Immature natural killer cell (primary cell): ENCODE measurements at regions not wholly inside any gene's neighbourhood (a gene's known extent, or its start where the extent isn't known, plus 50 kb on each side); places are given as distances from the start of the nearest gene placed in this dataset.
"Not testable (repeated sequence)": the region's sequence is repeated elsewhere in the genome, so short reads cannot be mapped to it uniquely, and the experiment has no call there.

ENCODE experiments used
- DNase-seq, 3 donors: peaks; one replicate each; pipeline ENCODE4 v3.0.0; 2022; ENCODE audit warnings: mixed read lengths in 1 of 3
- H3K27ac Mint-ChIP-seq, 6 donors: one replicate each; pipeline ENCODE4 v1.8.0; 2020; ENCODE audit warnings: mixed read lengths in 6 of 6, mild to moderate bottlenecking in 5 of 6, inconsistent platforms in 4 of 6, moderate library complexity in 3 of 6
- H3K27me3 Mint-ChIP-seq, 3 donors: one replicate each; pipeline ENCODE4 v1.8.0; 2020 to 2021; ENCODE audit warnings: low read depth in 3 of 3, mild to moderate bottlenecking in 3 of 3, mixed read lengths in 3 of 3, moderate library complexity in 3 of 3, inconsistent platforms in 1 of 3
- H3K36me3 Mint-ChIP-seq, 3 donors: one replicate each; pipeline ENCODE4 v1.8.0; 2020; ENCODE audit warnings: mixed read lengths in 3 of 3, inconsistent platforms in 2 of 3, mild to moderate bottlenecking in 2 of 3
- H3K4me1 Mint-ChIP-seq, 2 donors: one replicate each; pipeline ENCODE4 v1.8.0; 2020; ENCODE audit warnings: inconsistent platforms in 2 of 2, mild to moderate bottlenecking in 2 of 2, mixed read lengths in 2 of 2, moderate library complexity in 1 of 2
- H3K4me3 Mint-ChIP-seq, 5 donors: one replicate each; pipeline ENCODE4 v1.8.0; 2020; ENCODE audit warnings: mild to moderate bottlenecking in 5 of 5, mixed read lengths in 5 of 5, inconsistent platforms in 3 of 5, moderate library complexity in 3 of 5
- H3K9me3 Mint-ChIP-seq, 6 donors: one replicate each; pipeline ENCODE4 v1.8.0; 2020; ENCODE audit warnings: mild to moderate bottlenecking in 6 of 6, mixed read lengths in 6 of 6, inconsistent platforms in 4 of 6, moderate library complexity in 3 of 6

DNA sequence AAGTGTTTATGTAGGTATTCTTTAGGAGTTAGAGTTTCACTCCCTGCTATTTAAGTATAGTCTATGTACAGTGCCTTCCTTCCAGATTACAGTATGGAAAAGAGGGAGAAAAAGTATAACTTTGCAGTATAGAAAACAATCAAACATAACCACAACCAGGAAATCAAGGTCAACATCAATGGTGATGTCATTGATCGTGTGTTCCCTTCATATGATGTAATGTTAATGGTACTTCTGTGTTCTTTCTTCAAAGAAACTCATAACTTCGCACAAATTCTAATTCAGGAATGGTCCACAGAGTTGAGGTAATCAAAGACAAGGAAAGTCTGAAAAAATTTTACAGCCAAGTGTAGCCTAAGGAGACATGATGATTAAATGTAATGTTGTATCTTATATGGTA lies 961.1 kb upstream of the EDIL3 start:
- H3K36me3 Mint-ChIP-seq = no peaks in the 10 kb centered on the region

DNA sequence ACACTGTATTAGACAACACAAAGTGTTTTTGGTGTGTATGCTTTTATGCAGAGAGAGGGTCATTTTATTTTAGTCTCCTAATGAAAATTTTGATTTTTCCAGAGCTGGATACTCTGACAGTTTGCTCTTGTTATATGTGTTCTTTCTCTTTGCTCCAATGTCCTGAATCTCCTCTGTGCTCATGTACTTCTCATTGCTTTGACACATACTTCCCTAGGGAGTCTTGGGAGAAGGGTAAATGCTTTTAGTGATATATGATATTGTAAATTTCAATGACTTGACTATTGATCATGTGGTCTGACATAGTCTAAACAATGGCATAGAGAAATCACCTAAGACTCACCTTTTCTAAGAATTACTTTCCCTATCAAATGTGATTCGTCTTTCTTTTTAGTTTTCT lies 972.6 kb upstream of the EDIL3 start:
- Mint-ChIP-seq H3K27ac (no peak overlapping the region), H3K9me3 (peaks cover 2 to 20% (median 10%) of the 10 kb centered on the region in 6 donors), H3K4me1 (no peaks in the 10 kb centered on the region), H3K27me3 (peaks cover 0 to 2% (median 0%) of the 10 kb centered on the region in 3 donors), H3K36me3 (no peaks in the 10 kb centered on the region), H3K4me3 (no peak overlapping the region)
- DNase-seq = no peak

More for the DNA sequence above, 961.1 kb upstream of the EDIL3 start:
- Mint-ChIP-seq H3K27me3 (peaks cover 0 to 2% (median 0%) of the 10 kb centered on the region in 3 donors), H3K27ac (no peak overlapping the region), H3K9me3 (peaks cover 4 to 36% (median 21%) of the 10 kb centered on the region in 6 donors), H3K4me1 (no peaks in the 10 kb centered on the region), H3K4me3 (no peak overlapping the region)
- DNase-seq = no peak

DNA sequence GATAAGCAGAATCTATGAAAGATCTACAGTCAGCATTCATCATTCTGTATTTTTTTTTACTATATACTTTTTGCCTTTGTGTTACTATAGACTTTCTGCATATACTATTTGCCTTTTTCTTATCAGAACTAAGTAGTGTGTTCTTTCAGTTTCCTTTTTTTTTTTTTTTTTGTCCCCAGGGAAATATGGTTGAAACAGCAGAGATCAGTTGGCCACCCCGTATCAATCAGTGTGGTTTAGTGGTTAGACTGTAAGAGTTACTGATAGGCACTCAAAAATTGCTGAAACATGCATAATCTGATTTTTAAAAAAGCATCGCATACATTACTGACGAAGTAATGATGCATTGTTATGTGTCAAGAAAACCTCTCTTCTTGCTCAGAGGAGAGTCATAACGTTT lies 990.8 kb upstream of the EDIL3 start:
- no peak for DNase-seq
- H3K27me3 Mint-ChIP-seq = no peaks in the 10 kb centered on the region
- H3K27ac Mint-ChIP-seq = no peak overlapping the region
- H3K36me3 Mint-ChIP-seq = no peaks in the 10 kb centered on the region
- H3K4me3 Mint-ChIP-seq = no peak overlapping the region
- peaks cover 2 to 17% (median 9%) of the 10 kb centered on the region in 6 donors for H3K9me3 Mint-ChIP-seq
- no peaks in the 10 kb centered on the region for H3K4me1 Mint-ChIP-seq

DNA sequence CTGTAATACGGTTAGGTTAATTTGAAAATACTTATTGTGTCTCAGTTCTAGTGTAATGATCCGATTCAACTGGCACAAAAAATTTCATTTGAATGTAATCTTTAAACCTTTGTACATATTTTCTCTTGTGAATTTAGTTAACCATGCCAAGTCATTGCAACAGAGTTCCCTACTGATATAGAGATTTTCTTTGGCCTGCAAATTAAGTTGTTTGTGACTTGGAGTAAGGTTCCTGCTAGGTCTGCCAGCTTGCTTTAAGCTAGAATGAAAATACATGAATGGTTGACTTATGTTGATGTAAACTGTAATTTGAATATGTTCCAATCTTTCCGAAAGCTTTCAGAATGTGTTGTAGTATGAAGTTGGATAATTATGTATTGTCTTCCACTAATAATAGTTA lies 1004.1 kb upstream of the EDIL3 start:
- H3K36me3 Mint-ChIP-seq = no peaks in the 10 kb centered on the region
- no peak overlapping the region for H3K27ac Mint-ChIP-seq
- peaks cover 0 to 1% (median 0%) of the 10 kb centered on the region in 3 donors for H3K27me3 Mint-ChIP-seq
- no peak for DNase-seq
- peaks cover 4 to 36% (median 22%) of the 10 kb centered on the region in 6 donors for H3K9me3 Mint-ChIP-seq
- no peaks in the 10 kb centered on the region for H3K4me1 Mint-ChIP-seq
- no peak overlapping the region for H3K4me3 Mint-ChIP-seq

DNA sequence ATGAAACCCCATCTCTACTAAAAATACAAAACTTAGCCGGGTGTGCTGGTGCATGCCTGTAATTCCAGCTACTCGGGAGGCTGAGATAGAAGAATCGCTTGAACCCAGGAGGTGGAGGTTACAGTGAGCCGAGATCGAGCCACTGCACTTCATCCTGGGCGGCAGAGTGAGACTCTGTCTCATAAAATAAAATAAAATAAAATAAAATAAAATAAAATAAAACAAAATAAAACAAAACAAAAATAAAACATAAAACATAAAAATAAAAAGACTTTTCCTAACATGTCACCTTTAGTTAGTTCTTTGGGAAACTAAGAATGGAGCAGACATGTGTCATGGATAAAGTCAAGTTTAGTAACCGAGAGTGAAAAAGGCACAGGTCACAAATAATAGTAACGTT lies 1007.6 kb upstream of the EDIL3 start:
- not testable (repeated sequence) for H3K4me1 Mint-ChIP-seq, H3K4me3 Mint-ChIP-seq, H3K36me3 Mint-ChIP-seq

DNA sequence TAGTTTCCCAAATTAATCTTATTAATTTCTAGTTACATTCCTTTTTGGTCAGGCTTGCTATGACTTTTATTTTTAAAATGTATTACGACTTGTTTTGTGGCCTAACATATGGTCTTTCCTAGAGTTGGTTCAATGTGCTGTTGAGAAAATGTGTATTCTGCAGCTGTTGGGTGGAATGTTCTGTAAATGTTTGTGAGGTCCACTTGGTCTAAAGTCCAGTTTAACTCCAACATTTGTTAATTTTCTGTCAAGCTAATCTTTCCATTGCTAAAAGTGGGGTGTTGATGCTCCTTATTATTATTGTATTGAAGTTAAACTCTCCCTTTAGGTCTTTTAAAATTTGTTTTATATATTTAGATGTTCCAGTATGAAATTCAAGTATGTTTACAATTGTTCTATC lies 1010.8 kb upstream of the EDIL3 start:
- Mint-ChIP-seq H3K36me3 (peaks cover 0 to 4% (median 0%) of the 10 kb centered on the region in 3 donors), H3K4me1 (no peaks in the 10 kb centered on the region), H3K4me3 (no peak overlapping the region), H3K27ac (no peak overlapping the region), H3K27me3 (peaks cover 0 to under 1% (median 0%) of the 10 kb centered on the region in 3 donors), H3K9me3 (peaks cover 9 to 32% (median 17%) of the 10 kb centered on the region in 6 donors)
- DNase-seq = no peak

More for the DNA sequence above, 1007.6 kb upstream of the EDIL3 start:
- not testable (repeated sequence) for DNase-seq, H3K27ac Mint-ChIP-seq, H3K27me3 Mint-ChIP-seq
- H3K9me3 Mint-ChIP-seq = peaks cover 4 to 26% (median 9%) of the 10 kb centered on the region in 6 donors

DNA sequence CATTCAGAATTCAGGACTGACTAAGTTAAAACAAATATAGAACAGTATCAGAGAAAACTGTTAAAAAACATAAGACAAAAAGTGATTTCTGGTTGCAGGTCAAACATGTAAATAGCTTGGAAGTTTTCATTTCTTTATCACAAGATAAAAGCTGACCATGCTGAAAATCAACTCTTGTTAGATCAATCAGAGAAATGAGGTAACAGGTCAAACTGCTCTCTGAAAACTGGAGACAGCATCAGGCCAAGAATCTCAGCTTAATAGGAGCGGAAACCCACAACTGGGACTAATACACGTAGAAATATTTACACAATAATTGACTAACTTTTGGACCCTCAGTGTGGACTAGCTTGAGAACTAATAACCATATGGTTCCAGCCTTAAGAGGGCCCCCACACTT lies 1012.8 kb upstream of the EDIL3 start:
- H3K4me3 Mint-ChIP-seq = no peak overlapping the region
- no peak overlapping the region for H3K27ac Mint-ChIP-seq
- peaks cover 0 to 4% (median 0%) of the 10 kb centered on the region in 3 donors for H3K36me3 Mint-ChIP-seq
- H3K9me3 Mint-ChIP-seq = peaks cover 11 to 33% (median 15%) of the 10 kb centered on the region in 6 donors
- H3K4me1 Mint-ChIP-seq = no peaks in the 10 kb centered on the region
- no peak for DNase-seq
- peaks cover 0 to 4% (median 0%) of the 10 kb centered on the region in 3 donors for H3K27me3 Mint-ChIP-seq

DNA sequence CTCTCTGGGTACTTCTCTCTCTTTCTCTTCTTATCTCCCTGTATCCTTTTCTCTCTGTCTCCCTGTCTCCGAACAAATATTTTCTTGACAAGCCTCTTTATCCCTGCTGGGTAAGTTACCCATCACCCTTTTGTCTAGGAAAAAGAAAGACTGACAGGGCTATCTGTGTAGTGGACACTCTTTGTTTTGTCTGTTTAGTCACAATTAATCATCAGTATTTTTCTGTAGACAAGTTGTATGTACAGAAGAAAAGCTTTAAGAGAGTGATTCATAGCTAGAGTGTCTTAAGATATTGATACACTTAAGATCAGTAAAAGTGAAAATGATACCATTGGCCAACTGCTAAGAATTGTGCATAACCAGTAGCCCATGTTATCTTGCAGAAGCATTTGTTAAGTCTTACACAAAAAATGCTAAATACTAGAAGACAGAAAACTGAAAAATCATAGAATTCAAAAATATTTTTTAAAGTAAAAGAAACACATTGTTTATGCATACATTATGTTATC lies 1043.8 kb upstream of the EDIL3 start:
- H3K4me3 Mint-ChIP-seq = no peak overlapping the region
- H3K27ac Mint-ChIP-seq = no peak overlapping the region
- no peak for DNase-seq
- no peaks in the 10 kb centered on the region for H3K4me1 Mint-ChIP-seq
- peaks cover 8 to 31% (median 22%) of the 10 kb centered on the region in 6 donors for H3K9me3 Mint-ChIP-seq
- peaks cover 0 to 1% (median 1%) of the 10 kb centered on the region in 3 donors for H3K27me3 Mint-ChIP-seq
- peaks cover 0 to 7% (median 0%) of the 10 kb centered on the region in 3 donors for H3K36me3 Mint-ChIP-seq

DNA sequence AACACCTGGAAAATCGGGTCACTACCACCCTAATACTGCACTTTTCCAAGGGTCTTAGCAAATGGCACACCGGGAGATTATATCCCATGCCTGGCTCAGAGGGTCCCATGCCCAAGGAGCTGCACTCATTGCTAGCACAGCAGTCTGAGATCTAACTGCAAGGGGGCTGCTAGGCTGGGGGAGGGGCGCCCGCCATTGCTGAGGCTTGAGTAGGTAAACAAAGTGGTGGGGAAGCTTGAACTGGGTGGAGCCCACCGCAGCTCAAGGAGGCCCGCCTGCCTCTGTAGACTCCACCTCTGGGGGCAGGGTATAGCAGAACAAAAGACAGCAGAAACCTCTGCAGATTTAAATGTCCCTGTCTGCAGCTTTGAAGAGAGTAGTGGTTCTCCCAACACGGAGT lies 1047.0 kb upstream of the EDIL3 start:
- not testable (repeated sequence) for H3K4me3 Mint-ChIP-seq, H3K27ac Mint-ChIP-seq, H3K4me1 Mint-ChIP-seq, DNase-seq, H3K36me3 Mint-ChIP-seq, H3K27me3 Mint-ChIP-seq
- peaks cover 10 to 42% (median 31%) of the 10 kb centered on the region in 6 donors for H3K9me3 Mint-ChIP-seq

DNA sequence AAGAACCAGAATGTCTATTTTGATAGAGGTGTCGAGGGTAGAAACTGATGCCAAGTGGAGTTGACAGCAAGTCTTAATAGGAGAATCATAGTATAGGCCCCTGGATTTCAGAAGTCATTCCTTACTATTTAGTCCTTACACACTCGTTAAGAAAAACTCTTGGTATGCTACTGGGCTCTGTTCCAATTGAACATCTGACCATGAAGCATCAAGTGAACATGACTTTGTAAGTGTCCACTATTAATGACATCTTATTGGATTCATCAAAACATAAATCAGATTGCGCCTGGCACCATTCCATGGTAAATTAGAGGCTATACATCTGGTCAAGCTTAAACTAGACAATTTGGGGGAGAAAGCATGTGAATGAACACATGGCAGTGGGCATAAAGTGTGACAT lies 1056.5 kb upstream of the EDIL3 start:
- H3K9me3 Mint-ChIP-seq = peaks cover 3 to 34% (median 12%) of the 10 kb centered on the region in 6 donors
- no peaks in the 10 kb centered on the region for H3K4me1 Mint-ChIP-seq
- H3K27ac Mint-ChIP-seq = no peak overlapping the region
- H3K36me3 Mint-ChIP-seq = peaks cover 0 to 4% (median 0%) of the 10 kb centered on the region in 3 donors
- H3K27me3 Mint-ChIP-seq = peaks cover 0 to 2% (median 0%) of the 10 kb centered on the region in 3 donors
- DNase-seq = no peak
- no peak overlapping the region for H3K4me3 Mint-ChIP-seq

DNA sequence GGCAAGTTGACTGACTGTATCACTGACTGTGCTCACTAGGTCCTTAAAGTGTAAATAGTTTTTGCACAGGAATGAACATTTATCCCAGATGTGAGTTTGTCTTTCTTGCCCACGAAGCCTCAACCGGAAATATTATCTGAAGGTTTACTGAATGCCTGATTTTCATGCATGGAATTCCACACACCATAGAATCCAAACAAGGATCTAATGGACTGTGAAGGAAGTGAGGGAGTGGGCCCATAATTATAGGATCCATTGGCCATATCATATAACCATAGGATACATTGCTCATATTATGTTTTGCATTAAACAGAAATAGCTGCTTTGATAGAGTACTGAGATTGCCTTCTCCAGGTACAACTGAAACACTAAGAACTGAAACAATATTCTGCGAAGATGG lies 1057.2 kb upstream of the EDIL3 start:
- H3K27me3 Mint-ChIP-seq = peaks cover 0 to 2% (median 0%) of the 10 kb centered on the region in 3 donors
- peaks cover 3 to 33% (median 10%) of the 10 kb centered on the region in 6 donors for H3K9me3 Mint-ChIP-seq
- peaks cover 0 to 5% (median 0%) of the 10 kb centered on the region in 3 donors for H3K36me3 Mint-ChIP-seq
- no peak for DNase-seq
- H3K27ac Mint-ChIP-seq = no peak overlapping the region
- H3K4me3 Mint-ChIP-seq = no peak overlapping the region
- no peaks in the 10 kb centered on the region for H3K4me1 Mint-ChIP-seq

DNA sequence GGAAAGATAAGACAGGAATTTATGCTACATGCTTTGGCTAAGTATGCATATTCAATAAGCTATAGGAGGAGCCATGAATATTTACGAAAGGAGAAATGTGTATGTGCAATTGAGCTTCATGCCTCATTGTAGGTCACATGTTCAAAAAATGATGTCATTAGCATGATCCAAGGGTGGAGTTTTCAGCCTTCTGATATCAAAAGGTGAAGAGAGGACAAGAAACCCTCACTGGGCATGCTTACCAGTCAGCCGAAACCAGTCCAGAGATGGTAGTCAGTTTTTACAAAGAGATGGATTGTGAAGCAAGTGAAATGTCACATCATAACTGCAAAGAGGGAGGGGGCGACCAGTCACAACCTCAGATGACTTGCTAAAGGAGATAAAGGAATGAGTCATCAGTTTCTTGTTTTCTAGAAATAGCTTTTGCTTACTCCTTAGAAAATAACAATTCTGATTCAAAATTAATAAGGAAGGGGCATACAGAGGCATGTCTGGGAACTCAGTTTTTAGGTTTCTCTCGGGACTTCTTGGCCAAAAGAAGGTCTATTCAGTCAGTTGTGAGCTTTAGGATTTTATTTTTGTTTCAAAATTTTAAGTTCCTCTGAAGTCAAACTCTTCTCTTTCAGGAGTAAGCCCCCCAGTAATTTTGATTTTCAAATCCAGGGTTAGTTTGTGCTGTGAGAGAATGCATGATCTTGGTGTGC lies 1067.8 kb upstream of the EDIL3 start:
- Mint-ChIP-seq H3K9me3 (peaks cover 16 to 58% (median 26%) of the 10 kb centered on the region in 6 donors), H3K27me3 (no peaks in the 10 kb centered on the region), H3K36me3 (peaks cover 0 to 3% (median 0%) of the 10 kb centered on the region in 3 donors), H3K4me1 (no peaks in the 10 kb centered on the region), H3K4me3 (no peak overlapping the region), H3K27ac (no peak overlapping the region)
- DNase-seq = no peak

DNA sequence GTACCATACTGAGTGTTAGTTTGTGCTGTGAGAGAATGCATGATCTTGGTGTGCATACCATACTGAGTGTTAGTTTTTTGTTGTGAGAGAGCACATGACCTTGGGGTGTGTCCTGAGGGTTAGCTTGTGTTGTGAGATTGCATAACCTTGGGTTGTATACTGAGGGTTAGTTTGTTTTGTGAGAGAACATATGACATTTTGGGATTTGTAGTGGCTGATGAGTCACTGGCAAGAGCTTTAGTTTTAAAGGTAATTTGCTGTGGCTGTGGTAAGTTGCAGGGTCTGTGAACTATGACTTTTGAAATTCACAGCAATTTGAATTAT lies 1068.3 kb upstream of the EDIL3 start:
- peaks cover 21 to 63% (median 26%) of the 10 kb centered on the region in 6 donors for H3K9me3 Mint-ChIP-seq
- no peaks in the 10 kb centered on the region for H3K4me1 Mint-ChIP-seq
- H3K27me3 Mint-ChIP-seq = no peaks in the 10 kb centered on the region
- no peak overlapping the region for H3K27ac Mint-ChIP-seq
- DNase-seq = no peak
- H3K36me3 Mint-ChIP-seq = peaks cover 0 to 3% (median 0%) of the 10 kb centered on the region in 3 donors
- no peak overlapping the region for H3K4me3 Mint-ChIP-seq

DNA sequence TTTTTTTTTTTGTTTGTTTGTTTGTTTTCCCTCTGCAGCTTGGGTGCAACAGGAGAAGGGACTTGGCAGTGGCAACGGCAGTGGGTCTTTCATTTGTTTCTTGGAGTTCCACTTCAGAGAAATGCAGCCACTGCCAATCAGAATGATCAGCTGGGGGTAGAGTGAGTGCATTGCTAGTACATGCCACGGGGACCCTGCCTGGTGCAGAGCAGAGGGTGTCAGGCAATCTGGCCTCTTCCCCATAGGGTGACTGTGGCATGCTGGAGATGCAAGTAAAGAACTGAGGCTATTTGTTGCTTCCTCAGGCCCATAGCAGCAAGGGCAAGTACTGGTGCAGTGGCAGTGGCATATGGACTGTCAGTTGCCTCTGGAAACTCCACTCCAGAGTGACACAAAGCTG lies 1073.6 kb upstream of the EDIL3 start:
- no peak for DNase-seq
- Mint-ChIP-seq H3K27me3 (no peaks in the 10 kb centered on the region), H3K36me3 (peaks cover 0 to 3% (median 0%) of the 10 kb centered on the region in 3 donors), H3K9me3 (peaks cover 21 to 64% (median 28%) of the 10 kb centered on the region in 6 donors), H3K27ac (no peak overlapping the region), H3K4me3 (no peak overlapping the region), H3K4me1 (no peaks in the 10 kb centered on the region)

DNA sequence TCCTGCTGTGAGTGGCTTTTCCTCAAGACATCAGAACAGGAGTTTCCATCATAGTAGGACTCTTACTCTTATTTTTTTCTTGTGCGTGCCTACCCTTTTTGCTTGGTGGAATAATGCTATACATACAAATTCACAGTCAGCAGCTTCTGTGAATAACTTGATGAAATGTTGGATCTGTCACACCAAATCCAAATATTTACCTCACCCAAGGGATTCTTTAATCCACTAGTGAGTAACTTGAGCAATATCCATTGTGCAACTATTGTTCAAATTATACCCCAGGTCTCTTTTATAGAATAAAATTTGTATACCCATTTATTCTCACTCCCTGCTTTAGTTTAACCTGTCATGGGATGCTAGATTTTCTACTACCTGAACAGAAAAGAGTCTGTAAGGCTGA lies 1078.3 kb upstream of the EDIL3 start:
- Mint-ChIP-seq H3K9me3 (peaks cover 15 to 61% (median 27%) of the 10 kb centered on the region in 6 donors), H3K36me3 (no peaks in the 10 kb centered on the region), H3K4me1 (no peaks in the 10 kb centered on the region), H3K27me3 (no peaks in the 10 kb centered on the region), H3K4me3 (no peak overlapping the region), H3K27ac (no peak overlapping the region)
- DNase-seq = no peak
